ENCODE measurements at regions not wholly inside any gene's neighbourhood (a gene's known extent, or its start where the extent isn't known, plus 50 kb on each side); places are given as distances from the start of the nearest gene placed in this dataset.

DNA sequence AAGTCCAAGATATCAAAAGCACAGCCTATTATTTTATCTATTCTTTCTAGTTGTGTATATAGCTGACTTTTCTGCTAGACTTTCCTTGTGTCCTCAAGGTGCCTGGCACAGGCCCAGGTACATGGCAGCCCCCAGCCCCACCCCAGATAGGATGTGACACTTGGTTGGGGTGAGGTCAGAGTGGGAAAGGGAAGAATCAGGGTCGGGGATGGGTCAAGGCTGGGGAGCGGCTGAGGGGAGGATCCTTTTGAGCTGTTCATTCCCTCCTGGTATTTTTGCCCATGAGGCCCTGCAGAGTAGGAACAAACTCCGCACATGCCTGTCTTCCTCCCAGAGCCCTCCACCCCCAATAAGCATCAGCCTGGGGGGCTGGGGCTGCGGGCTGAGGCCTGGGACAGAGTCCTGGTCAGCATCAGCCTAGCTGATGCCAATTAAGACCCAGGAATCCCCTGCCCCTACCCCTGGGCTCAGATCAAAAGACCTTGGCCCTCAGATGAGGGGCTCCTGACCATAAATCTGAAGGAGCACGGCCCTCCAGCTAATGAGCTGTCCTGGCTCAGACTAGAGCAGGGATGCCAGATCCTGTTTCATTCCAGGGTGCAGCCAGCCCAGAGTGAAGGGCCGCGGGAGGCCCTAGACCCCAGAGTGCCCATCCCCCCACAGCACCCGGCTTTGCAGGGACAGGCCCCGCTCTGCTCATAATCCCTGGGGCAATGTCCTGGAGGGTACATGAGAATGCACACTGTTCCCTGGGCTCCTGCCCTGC, 85.3 kb downstream of the SDC1 start:
- no peak for TF ChIP-seq CTCF (IDR thresholded peaks at IDR 0.05)
- no peak for TF ChIP-seq POLR2A (IDR thresholded peaks at IDR 0.05)
